ENCODE measurements at regions not wholly inside any gene's neighbourhood (a gene's known extent, or its start where the extent isn't known, plus 50 kb on each side); places are given as distances from the start of the nearest gene placed in this dataset.

- no peak for DNase-seq (ENCODE audit: low spot score in 2 of 2)
Measured at GRCh38 chr4:167469436-167469835, 235.1 kb upstream of the SPOCK3 start.

GRCh38 chr4:167475951-167476350 lies 241.7 kb upstream of the SPOCK3 start:
- FAIRE-seq: no peak
- DNase-seq (ENCODE audit: low spot score in 2 of 2): no peak

More at GRCh38 chr4:167469436-167469835, 235.1 kb upstream of the SPOCK3 start:
- FAIRE-seq: no peak

DNA sequence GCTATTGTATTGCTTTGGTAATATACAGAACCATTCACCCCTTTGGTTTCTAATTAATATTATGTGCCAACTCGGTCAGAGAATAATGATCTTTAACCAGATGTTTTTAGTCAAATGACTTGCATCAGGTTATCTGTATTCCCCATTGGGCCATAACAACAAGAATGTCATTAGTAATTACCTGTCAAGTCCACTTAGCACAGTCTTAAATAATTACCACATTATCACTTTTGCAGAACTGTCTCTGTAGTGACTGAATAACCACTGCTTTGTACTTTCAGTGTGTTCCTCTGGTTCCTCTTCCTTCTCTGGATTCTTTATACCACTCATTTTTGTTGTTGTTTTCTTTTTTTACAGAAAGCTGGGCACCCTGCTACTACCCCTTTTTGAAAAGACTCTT lies 257.7 kb upstream of the SPOCK3 start:
- FAIRE-seq (no peak), DNase-seq (ENCODE audit: low spot score in 2 of 2) (no peak)

DNA sequence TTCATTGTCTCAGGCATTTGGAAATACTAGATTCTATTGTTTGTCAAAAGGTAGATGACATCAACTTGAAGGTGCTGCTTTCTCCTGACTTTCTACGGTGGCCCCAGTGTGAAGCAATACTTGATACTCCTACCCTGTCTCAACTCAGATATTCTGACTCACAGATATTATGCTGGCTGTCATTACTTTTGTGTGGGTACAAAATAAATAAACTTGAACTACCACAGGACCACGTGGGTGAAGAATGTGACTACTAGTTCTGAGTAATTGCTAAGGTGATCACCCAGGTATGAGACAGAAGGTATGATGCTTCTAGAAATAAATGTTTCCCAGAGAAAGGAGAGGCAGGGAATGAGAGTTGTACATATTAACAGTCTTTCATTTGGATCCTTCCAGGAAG lies 275.3 kb upstream of the SPOCK3 start:
- FAIRE-seq (no peak), DNase-seq (ENCODE audit: low spot score in 2 of 2) (no peak)

- no peak for DNase-seq (ENCODE audit: low spot score in 2 of 2)
- FAIRE-seq: no peak
Measured at GRCh38 chr4:167524091-167524490, 289.8 kb upstream of the SPOCK3 start.

- DNase-seq (ENCODE audit: low spot score in 2 of 2) (no peak), FAIRE-seq (peak; percentile 6)
Measured at GRCh38 chr4:167537761-167538160, 303.5 kb upstream of the SPOCK3 start.

- DNase-seq (ENCODE audit: low spot score in 2 of 2): no peak
- no peak for FAIRE-seq
Measured at GRCh38 chr4:167541286-167541685, 307.0 kb upstream of the SPOCK3 start.

GRCh38 chr4:167544391-167544790 lies 310.1 kb upstream of the SPOCK3 start:
- no peak for DNase-seq (ENCODE audit: low spot score in 2 of 2)
- no peak for FAIRE-seq

GRCh38 chr4:167550021-167550420 lies 315.7 kb upstream of the SPOCK3 start:
- FAIRE-seq: no peak

GRCh38 chr4:167555338-167556022 lies 321.2 kb upstream of the SPOCK3 start:
- FAIRE-seq (no peak), DNase-seq (ENCODE audit: low spot score in 2 of 2) (no peak)

More at GRCh38 chr4:167550021-167550420, 315.7 kb upstream of the SPOCK3 start:
- no peak for DNase-seq (ENCODE audit: low spot score in 2 of 2)

GRCh38 chr4:167578906-167579305 lies 344.6 kb upstream of the SPOCK3 start:
- FAIRE-seq (no peak), DNase-seq (ENCODE audit: low spot score in 2 of 2) (no peak)

DNA sequence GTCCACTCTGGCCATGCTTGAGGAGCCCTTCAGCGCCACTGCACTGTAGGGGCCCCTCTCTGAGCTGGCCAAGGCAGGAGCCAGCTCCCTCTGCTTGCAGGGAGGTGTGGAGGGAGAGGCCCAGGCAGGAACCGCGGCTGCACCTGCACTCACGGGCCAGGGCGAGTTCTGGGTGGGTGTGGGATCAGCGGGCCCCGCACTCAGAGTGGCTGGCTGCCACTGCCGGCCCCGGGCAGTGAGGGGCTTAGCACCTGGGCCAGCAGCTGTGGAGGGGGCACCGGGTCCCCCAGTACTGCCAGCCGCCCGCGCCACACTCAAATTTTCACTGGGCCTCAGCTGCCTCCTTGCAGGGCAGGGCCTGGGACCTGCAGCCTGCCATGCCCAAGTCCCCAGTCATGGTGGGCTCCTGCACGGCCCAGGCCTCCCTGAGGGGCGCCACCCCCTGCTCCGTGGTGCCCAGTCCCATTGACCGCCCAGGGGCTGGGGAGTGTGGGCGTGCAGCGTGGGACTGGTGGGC lies 347.2 kb upstream of the SPOCK3 start:
- DNase-seq (ENCODE audit: low spot score in 2 of 2) (no peak), FAIRE-seq (no peak)

DNA sequence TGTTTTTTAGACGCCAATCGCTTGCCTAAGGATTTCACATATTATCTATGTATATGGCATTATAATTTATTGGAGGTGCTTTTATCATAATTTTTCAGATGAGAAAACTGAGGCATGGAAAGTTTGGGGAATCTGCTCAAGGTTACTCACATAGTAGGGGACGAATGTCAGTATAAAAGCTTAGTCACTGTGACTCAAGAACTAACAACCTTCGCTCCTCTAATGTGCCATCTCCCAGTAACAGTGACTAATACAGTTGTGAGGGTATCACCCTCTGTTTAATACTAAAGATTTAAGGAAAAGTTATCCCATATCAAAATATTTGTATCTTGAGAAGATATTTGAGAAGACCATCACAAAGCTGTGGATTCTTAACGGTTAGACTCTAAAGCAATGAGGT lies 353.1 kb upstream of the SPOCK3 start:
- FAIRE-seq: no peak
- DNase-seq (ENCODE audit: low spot score in 2 of 2): no peak

DNA sequence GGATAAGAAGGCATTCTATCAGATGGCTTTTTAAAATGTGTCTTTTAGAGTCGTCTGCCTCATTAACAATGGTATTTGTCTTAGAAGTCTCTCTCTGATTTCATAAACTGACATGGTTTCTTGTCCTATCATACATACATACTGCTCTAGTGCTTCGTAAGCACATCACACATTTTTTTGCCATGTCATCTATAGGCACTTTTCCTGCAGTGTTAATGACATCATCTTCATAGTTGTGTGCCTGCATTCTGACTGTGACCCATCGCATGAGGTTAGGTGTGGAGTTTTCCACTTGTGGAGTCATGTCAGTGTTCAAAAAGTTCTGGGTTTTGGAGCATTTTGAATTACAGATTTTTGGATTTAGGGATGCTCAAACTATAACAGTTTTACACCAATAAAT lies 361.6 kb upstream of the SPOCK3 start:
- no peak for FAIRE-seq
- no peak for DNase-seq (ENCODE audit: low spot score in 2 of 2)

DNA sequence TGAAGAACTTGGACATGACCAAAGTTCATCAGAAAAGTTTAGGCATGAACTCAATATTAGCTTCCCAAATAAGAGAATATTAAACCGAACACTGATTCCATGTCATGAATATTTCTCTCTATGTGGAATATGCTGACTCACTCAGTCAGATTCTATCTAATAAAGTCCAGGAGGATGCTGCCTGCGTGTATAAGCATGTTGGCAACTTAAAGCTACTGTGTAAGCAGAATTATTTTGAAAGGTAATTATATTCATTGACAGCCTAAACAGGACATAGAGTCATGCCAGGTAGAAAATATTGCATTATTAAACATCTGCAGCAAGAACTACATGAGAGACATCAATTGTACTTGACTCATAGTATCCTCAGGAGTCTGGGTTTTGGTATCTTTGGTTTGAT lies 367.9 kb upstream of the SPOCK3 start:
- FAIRE-seq: no peak
- DNase-seq (ENCODE audit: low spot score in 2 of 2): no peak

DNA sequence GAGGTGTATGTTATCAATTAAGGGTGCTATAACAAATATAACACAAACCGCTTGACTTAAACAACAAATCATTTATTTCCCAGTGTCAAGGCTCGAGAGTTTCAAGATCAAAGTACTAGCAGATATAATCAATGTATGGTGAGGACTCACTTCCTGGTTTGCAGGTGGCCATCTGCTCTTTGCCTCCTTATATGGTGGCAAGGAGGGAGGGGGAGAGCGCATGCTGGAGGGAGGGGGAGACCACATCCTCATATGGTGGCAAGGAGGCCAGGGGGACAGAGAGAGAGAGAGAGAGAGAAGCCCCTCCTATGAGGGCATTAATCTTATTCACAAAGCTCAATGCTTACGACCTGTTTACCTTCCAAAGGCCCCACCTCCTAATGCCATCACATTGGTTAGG lies 372.3 kb upstream of the SPOCK3 start:
- FAIRE-seq: no peak
- DNase-seq (ENCODE audit: low spot score in 2 of 2): no peak

GRCh38 chr4:167613381-167613780 lies 379.1 kb upstream of the SPOCK3 start:
- FAIRE-seq: peak; percentile 51
- no peak for DNase-seq (ENCODE audit: low spot score in 2 of 2)

DNA sequence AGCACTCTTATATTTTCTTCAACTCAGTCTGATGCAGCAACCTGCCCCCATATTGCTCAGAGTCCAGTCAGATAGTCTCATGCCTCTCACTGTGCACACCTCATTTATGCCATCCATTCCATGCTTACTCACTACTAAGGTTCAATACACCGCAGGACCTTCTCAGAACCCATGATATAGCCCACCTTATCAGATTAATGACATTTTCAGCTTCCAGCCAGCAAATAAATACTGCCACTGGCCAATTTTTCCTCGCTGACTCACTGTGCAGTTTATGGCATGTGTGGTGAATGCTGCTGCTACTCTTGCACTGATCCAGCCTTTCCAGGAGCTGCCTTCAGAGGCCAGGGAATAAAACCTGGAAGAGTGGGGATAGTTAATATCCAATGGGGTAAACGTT lies 380.6 kb upstream of the SPOCK3 start:
- DNase-seq (ENCODE audit: low spot score in 2 of 2) (no peak), FAIRE-seq (no peak)

- no peak for FAIRE-seq
- no peak for DNase-seq (ENCODE audit: low spot score in 2 of 2)
Measured at GRCh38 chr4:167616476-167616875, 382.2 kb upstream of the SPOCK3 start.

DNA sequence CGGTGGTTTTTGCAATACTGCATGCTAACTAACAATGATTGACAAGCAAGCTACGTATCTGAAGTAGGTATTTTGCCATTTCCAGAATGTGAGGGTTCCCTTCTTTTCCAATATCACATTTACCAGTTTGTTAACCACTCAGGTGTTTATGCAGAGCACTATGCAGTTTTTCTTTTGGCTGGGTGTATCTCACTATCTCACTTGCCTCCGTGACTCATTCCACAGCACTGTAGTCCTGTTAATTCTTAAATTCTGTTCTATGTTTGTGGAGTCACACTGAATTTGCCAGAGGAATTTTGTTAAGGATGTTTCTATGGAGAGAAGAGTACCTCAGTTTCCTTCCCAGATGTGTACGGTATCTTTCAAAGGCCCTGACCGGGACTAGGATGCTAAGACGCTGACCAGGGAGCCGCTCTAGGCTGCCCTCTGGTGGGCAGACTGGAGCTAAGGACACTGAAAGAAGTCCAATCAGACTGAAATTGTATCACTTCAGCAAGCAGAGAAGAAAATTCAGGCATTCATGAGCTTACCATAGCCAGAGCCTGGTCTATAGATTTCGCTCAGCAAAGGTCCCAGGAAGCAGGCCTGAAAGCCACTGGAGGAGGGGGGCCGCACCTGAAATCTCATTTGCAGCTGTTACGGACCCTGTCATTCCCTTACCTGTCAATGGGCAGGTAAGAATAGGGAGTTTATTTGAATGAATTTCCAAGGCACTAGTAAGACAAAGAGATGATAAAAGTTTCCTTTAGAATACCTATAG lies 388.4 kb upstream of the SPOCK3 start:
- FAIRE-seq (no peak), DNase-seq (ENCODE audit: low spot score in 2 of 2) (peak; percentile 14 to 22)

- DNase-seq (ENCODE audit: low spot score in 2 of 2): no peak
- FAIRE-seq: no peak
Measured at GRCh38 chr4:167623241-167623572, 388.9 kb upstream of the SPOCK3 start.

GRCh38 chr4:167629272-167629671 lies 395.0 kb upstream of the SPOCK3 start:
- FAIRE-seq (no peak), DNase-seq (ENCODE audit: low spot score in 2 of 2) (no peak)
